Stomach (tissue), 8 donors: ENCODE measurements at regions not wholly inside any gene's neighbourhood (a gene's known extent, or its start where the extent isn't known, plus 50 kb on each side); places are given as distances from the start of the nearest gene placed in this dataset.
"Not testable (repeated sequence)": the region's sequence is repeated elsewhere in the genome, so short reads cannot be mapped to it uniquely, and the experiment has no call there.

Experiments used
- DNase-seq, 2 donors: peaks; one replicate each; pipeline versions ENCODE4 v3.0.0 to v3.0.0-alpha.2; 2013 to 2019
- H3K27ac ChIP-seq, 5 donors: fragments of 200-600 bp in 4 of 5; sonication (generic) in 4 of 5; one replicate each; pipeline ENCODE4 v1.5.1; 2013 to 2019; ENCODE audit warnings: mild to moderate bottlenecking in 1 of 5, moderate library complexity in 1 of 5
- H3K27me3 ChIP-seq, 3 donors: fragments of 200-600 bp; sonication (generic); one replicate each; pipeline ENCODE4 v1.5.1; 2017 to 2019; ENCODE audit warnings: mixed run types in 1 of 3
- H3K36me3 ChIP-seq, 4 donors: fragments of 200-600 bp; sonication (generic); 1 replicate in 3 of 4; 2 replicates in 1 of 4; pipeline ENCODE4 v1.5.1; 2016 to 2019
- H3K4me1 ChIP-seq, 4 donors: fragments of 200-600 bp; sonication (generic); one replicate each; pipeline ENCODE4 v1.5.1; 2016 to 2019
- H3K4me3 ChIP-seq, 4 donors: fragments of 200-600 bp; sonication (generic) in 3 of 4; one replicate each; pipeline ENCODE4 v1.5.1; 2016 to 2019; ENCODE audit warnings: mild to moderate bottlenecking in 1 of 4
- H3K9me3 ChIP-seq, 4 donors: fragments of 200-600 bp; sonication (generic); one replicate each; pipeline ENCODE4 v1.5.1; 2016 to 2019
- EP300 ChIP-seq: sonication (generic); formaldehyde crosslinking; IDR thresholded peaks from one replicate; pipeline ENCODE4 v1.6.1; 2017; ENCODE audit warnings: antibody characterized with exemption
- POLR2A ChIP-seq, 4 donors: fragments of 450-650 bp; IDR thresholded peaks; one replicate each; pipeline ENCODE4 v1.6.1; 2016; ENCODE audit warnings: antibody characterized with exemption in 4 of 4, control low read depth in 2 of 4, mild to moderate bottlenecking in 1 of 4, moderate library complexity in 1 of 4
- POLR2AphosphoS5 ChIP-seq, 3 donors: sonication (generic); formaldehyde crosslinking; IDR thresholded peaks; one replicate each; pipeline ENCODE4 v1.6.1; 2016; ENCODE audit warnings: antibody characterized with exemption in 3 of 3
- WGBS, 5 donors: extraction: QIAGEN DNeasy Blood & Tissue Kit in 3 of 5; methylation state at CpG; one replicate each; pipeline versions ENCODE4 v1.1.5 to v1.1.7; 2013 to 2018; 5-methylcytosine and 5-hydroxymethylcytosine counted together
- intact Hi-C: fragments of 100-400 bp; cut with DNase I; formaldehyde crosslinking; loops from one replicate; pipeline ENCODE4 v1.15.1; 2023; ENCODE audit warnings: low total_unique reads
- TF ChIP-seq, protein P1 (sequence below), 7 experiments: fragments of 450-650 bp in 4 of 7; fragments of 200-600 bp in 3 of 7; sonication (generic) in 3 of 7; IDR thresholded peaks; one replicate each; pipeline ENCODE4 v1.5.1; 2016 to 2019; ENCODE audit warnings: antibody characterized with exemption in 7 of 7, control low read depth in 2 of 7, mild to moderate bottlenecking in 1 of 7
- donor health status: healthy with polysubstance abuse.
- donor health status: Bipolar disorder and iron deficiency.
- donor health status: healthy.

GRCh38 chr6:100065348-100065747 is 71.3 kb upstream of the MCHR2 start:
- WGBS, 5 donors, result 46 to 73% (median 52%) methylated on average over 1 of the region's 1 CpG

GRCh38 chr6:100062621-100063020 is 68.6 kb upstream of the MCHR2 start:
- no peak for DNase-seq
- WGBS, 5 donors, result 78 to 93% (median 87%) methylated on average over 4 of the region's 4 CpGs
- no peak overlapping the region for H3K4me3 ChIP-seq
- no peak for TF ChIP-seq POLR2AphosphoS5 (IDR thresholded peaks at IDR 0.05)
- no peak overlapping the region for H3K27ac ChIP-seq
- H3K9me3 ChIP-seq, result no peaks in the 10 kb centered on the region
- intact Hi-C loops, result no loop called here
- no peaks in the 10 kb centered on the region for H3K4me1 ChIP-seq
- no peaks in the 10 kb centered on the region for H3K36me3 ChIP-seq
- H3K27me3 ChIP-seq, result no peaks in the 10 kb centered on the region

More at GRCh38 chr6:100065348-100065747, 71.3 kb upstream of the MCHR2 start:
- Histone ChIP-seq H3K9me3 (peaks cover 0 to 18% (median 12%) of the 10 kb centered on the region in 4 donors), H3K4me1 (no peaks in the 10 kb centered on the region), H3K27ac (no peak overlapping the region), H3K27me3 (no peaks in the 10 kb centered on the region), H3K4me3 (no peak overlapping the region), H3K36me3 (no peaks in the 10 kb centered on the region)
- DNase-seq, result no peak
- TF ChIP-seq POLR2AphosphoS5 (IDR thresholded peaks at IDR 0.05), result no peak
- TF ChIP-seq, protein P1, sequence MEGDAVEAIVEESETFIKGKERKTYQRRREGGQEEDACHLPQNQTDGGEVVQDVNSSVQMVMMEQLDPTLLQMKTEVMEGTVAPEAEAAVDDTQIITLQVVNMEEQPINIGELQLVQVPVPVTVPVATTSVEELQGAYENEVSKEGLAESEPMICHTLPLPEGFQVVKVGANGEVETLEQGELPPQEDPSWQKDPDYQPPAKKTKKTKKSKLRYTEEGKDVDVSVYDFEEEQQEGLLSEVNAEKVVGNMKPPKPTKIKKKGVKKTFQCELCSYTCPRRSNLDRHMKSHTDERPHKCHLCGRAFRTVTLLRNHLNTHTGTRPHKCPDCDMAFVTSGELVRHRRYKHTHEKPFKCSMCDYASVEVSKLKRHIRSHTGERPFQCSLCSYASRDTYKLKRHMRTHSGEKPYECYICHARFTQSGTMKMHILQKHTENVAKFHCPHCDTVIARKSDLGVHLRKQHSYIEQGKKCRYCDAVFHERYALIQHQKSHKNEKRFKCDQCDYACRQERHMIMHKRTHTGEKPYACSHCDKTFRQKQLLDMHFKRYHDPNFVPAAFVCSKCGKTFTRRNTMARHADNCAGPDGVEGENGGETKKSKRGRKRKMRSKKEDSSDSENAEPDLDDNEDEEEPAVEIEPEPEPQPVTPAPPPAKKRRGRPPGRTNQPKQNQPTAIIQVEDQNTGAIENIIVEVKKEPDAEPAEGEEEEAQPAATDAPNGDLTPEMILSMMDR (IDR thresholded peaks at IDR 0.05), result no peak
- no peak for TF ChIP-seq EP300
- TF ChIP-seq POLR2A (IDR thresholded peaks at IDR 0.05), result no peak
- intact Hi-C loops, result no loop called here

DNA sequence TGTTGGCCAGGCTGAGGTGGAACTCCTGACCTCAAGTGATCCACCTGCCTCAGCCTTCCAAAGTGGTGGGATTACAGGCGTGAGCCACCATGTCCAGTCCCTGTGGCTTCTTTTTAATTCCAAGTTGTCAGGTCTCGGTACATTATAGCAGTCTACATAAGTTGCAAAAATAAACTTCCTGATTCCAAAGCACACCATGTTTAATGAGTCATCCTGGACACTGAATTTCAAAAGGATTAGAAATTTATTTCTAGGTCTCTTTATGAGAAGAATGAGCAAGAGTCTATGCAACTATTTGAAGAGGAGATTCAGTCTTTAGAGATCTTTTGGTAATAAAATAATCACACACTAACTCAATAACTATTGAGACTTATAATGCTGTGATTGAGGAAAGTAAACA is 63.9 kb upstream of the MCHR2 start:
- Histone ChIP-seq H3K27ac (no peak overlapping the region), H3K27me3 (no peaks in the 10 kb centered on the region), H3K9me3 (peaks cover 0 to 6% (median 0%) of the 10 kb centered on the region in 4 donors), H3K4me3 (no peak overlapping the region), H3K36me3 (no peaks in the 10 kb centered on the region), H3K4me1 (no peaks in the 10 kb centered on the region)
- no peak for TF ChIP-seq POLR2A (IDR thresholded peaks at IDR 0.05)
- no peak for TF ChIP-seq POLR2AphosphoS5 (IDR thresholded peaks at IDR 0.05)
- TF ChIP-seq EP300, result no peak
- TF ChIP-seq, protein P1 (IDR thresholded peaks at IDR 0.05), result no peak
- WGBS, 5 donors, result 77 to 85% (median 82%) methylated on average over 2 of the region's 2 CpGs
- no peak for DNase-seq
- intact Hi-C loops, result no loop called here

- intact Hi-C loops, result no loop called here
- Histone ChIP-seq H3K27me3 (no peaks in the 10 kb centered on the region), H3K27ac (no peak overlapping the region), H3K4me3 (no peak overlapping the region), H3K9me3 (peaks cover 0 to 6% (median 0%) of the 10 kb centered on the region in 4 donors), H3K4me1 (no peaks in the 10 kb centered on the region), H3K36me3 (no peaks in the 10 kb centered on the region)
- DNase-seq, result no peak
- WGBS, 5 donors, result 79 to 88% (median 82%) methylated on average over 2 of the region's 2 CpGs
- TF ChIP-seq POLR2A (IDR thresholded peaks at IDR 0.05), result no peak
- TF ChIP-seq POLR2AphosphoS5 (IDR thresholded peaks at IDR 0.05), result no peak
- TF ChIP-seq EP300, result no peak
Observed at GRCh38 chr6:100050550-100050949, 56.5 kb upstream of the MCHR2 start.

GRCh38 chr6:100043961-100044360 is 49.9 kb upstream of the MCHR2 start:
- H3K9me3 ChIP-seq, H3K36me3 ChIP-seq, H3K27ac ChIP-seq, H3K4me1 ChIP-seq, H3K27me3 ChIP-seq, DNase-seq, H3K4me3 ChIP-seq, intact Hi-C loops: not testable (repeated sequence)
